Esophagus muscularis mucosa (tissue), 4 donors: ENCODE measurements at regions not wholly inside any gene's neighbourhood (a gene's known extent, or its start where the extent isn't known, plus 50 kb on each side); places are given as distances from the start of the nearest gene placed in this dataset.

Source experiments
- DNase-seq: peaks from one replicate; pipeline ENCODE4 v3.0.0-alpha.2; 2017; ENCODE audit errors: extremely low spot score
- H3K27ac ChIP-seq, 4 donors: fragments of 200-600 bp; sonication (generic); replicated peaks in 1 of 4; 1 replicate in 3 of 4; 2 replicates in 1 of 4; pipeline ENCODE4 v1.5.1; 2016 to 2019; ENCODE audit warnings: mild to moderate bottlenecking in 1 of 4
- H3K27me3 ChIP-seq, 4 donors: fragments of 200-600 bp; sonication (generic); one replicate each; pipeline versions ENCODE4 v1.5.1 to v1.6.0; 2016 to 2019
- H3K36me3 ChIP-seq, 4 donors: fragments of 200-600 bp; sonication (generic); one replicate each; pipeline ENCODE4 v1.5.1; 2016 to 2019
- H3K4me1 ChIP-seq, 4 donors: fragments of 200-600 bp; sonication (generic); one replicate each; pipeline ENCODE4 v1.5.1; 2016 to 2019
- H3K4me3 ChIP-seq, 4 donors: fragments of 200-600 bp; sonication (generic); 1 replicate in 2 of 4; 2 replicates in 2 of 4; pipeline ENCODE4 v1.5.1; 2016 to 2019; ENCODE audit warnings: mild to moderate bottlenecking in 4 of 4, moderate library complexity in 1 of 4
- H3K9me3 ChIP-seq, 4 donors: fragments of 200-600 bp; sonication (generic); 1 replicate in 3 of 4; 2 replicates in 1 of 4; pipeline ENCODE4 v1.5.1; 2016 to 2019
- CTCF ChIP-seq, 3 experiments: fragments of 200-600 bp in 2 of 3; fragments of 450-650 bp in 1 of 3; sonication (generic) in 2 of 3; IDR thresholded peaks; one replicate each; pipeline ENCODE4 v1.5.1; 2017 to 2019; ENCODE audit warnings: antibody characterized with exemption in 3 of 3, mild to moderate bottlenecking in 2 of 3, moderate library complexity in 1 of 3
- EP300 ChIP-seq: sonication (generic); formaldehyde crosslinking; IDR thresholded peaks from one replicate; pipeline ENCODE4 v1.6.1; 2017; ENCODE audit warnings: antibody characterized with exemption
- POLR2A ChIP-seq: fragments of 450-650 bp; IDR thresholded peaks from one replicate; pipeline ENCODE4 v1.6.1; 2017; ENCODE audit warnings: antibody characterized with exemption, moderate library complexity, mild to moderate bottlenecking, low read depth
- POLR2AphosphoS5 ChIP-seq, 2 donors: sonication (generic); formaldehyde crosslinking; IDR thresholded peaks; one replicate each; pipeline ENCODE4 v1.6.1; 2017; ENCODE audit warnings: antibody characterized with exemption in 2 of 2
- WGBS: methylation state at CpG from one replicate; pipeline ENCODE4 v1.1.5; 2018; 5-methylcytosine and 5-hydroxymethylcytosine counted together
- intact Hi-C: fragments of 100-400 bp; cut with DNase I; formaldehyde crosslinking; loops from one replicate; pipeline ENCODE4 v1.15.1; 2023

- Histone ChIP-seq H3K4me1 (no peaks in the 10 kb centered on the region), H3K9me3 (peaks cover 0 to 8% (median 0%) of the 10 kb centered on the region in 4 donors), H3K27me3 (no peaks in the 10 kb centered on the region), H3K27ac (no peak overlapping the region), H3K36me3 (no peaks in the 10 kb centered on the region), H3K4me3 (no peak overlapping the region)
- WGBS, result 75% methylated on average over 3 of the region's 3 CpGs
- TF ChIP-seq POLR2AphosphoS5 (IDR thresholded peaks at IDR 0.05) (no peak), POLR2A (no peak), CTCF (IDR thresholded peaks at IDR 0.05) (no peak), EP300 (no peak)
- DNase-seq, result no peak
- intact Hi-C loops, result no loop called here
Measured at GRCh38 chr13:36599641-36600040, 74.2 kb upstream of the SERTM1 start.

GRCh38 chr13:36601186-36601585 lies 72.6 kb upstream of the SERTM1 start:
- no peak for DNase-seq
- Histone ChIP-seq H3K4me3 (no peak overlapping the region), H3K27ac (no peak overlapping the region), H3K27me3 (no peaks in the 10 kb centered on the region), H3K36me3 (no peaks in the 10 kb centered on the region), H3K4me1 (no peaks in the 10 kb centered on the region), H3K9me3 (peaks cover 0 to 4% (median 0%) of the 10 kb centered on the region in 4 donors)
- intact Hi-C loops, result no loop called here
- WGBS, result 88% methylated on average over 2 of the region's 2 CpGs
- TF ChIP-seq EP300 (no peak), POLR2A (no peak), CTCF (IDR thresholded peaks at IDR 0.05) (no peak), POLR2AphosphoS5 (IDR thresholded peaks at IDR 0.05) (no peak)

GRCh38 chr13:36606060-36606459 lies 67.8 kb upstream of the SERTM1 start:
- Histone ChIP-seq H3K9me3 (no peaks in the 10 kb centered on the region), H3K27me3 (no peaks in the 10 kb centered on the region), H3K36me3 (no peaks in the 10 kb centered on the region), H3K4me1 (no peaks in the 10 kb centered on the region), H3K4me3 (no peak overlapping the region), H3K27ac (no peak overlapping the region)
- intact Hi-C loops, result no loop called here
- no peak for TF ChIP-seq CTCF (IDR thresholded peaks at IDR 0.05)
- TF ChIP-seq POLR2AphosphoS5 (IDR thresholded peaks at IDR 0.05), result no peak
- TF ChIP-seq POLR2A, result no peak
- TF ChIP-seq EP300, result no peak
- 100% methylated on average over 2 of the region's 2 CpGs for WGBS
- DNase-seq, result no peak

- intact Hi-C loops, result no loop called here
- WGBS, result 67% methylated on average over 4 of the region's 4 CpGs
- H3K4me3 ChIP-seq, result no peak overlapping the region
- H3K27ac ChIP-seq, result no peak overlapping the region
- DNase-seq, result no peak
- no peak for TF ChIP-seq POLR2A
- TF ChIP-seq CTCF (IDR thresholded peaks at IDR 0.05), result no peak
- TF ChIP-seq POLR2AphosphoS5 (IDR thresholded peaks at IDR 0.05), result no peak
- no peak for TF ChIP-seq EP300
- H3K9me3 ChIP-seq, result no peaks in the 10 kb centered on the region
- H3K36me3 ChIP-seq, result no peaks in the 10 kb centered on the region
- peaks cover 0 to 3% (median 0%) of the 10 kb centered on the region in 4 donors for H3K4me1 ChIP-seq
- H3K27me3 ChIP-seq, result no peaks in the 10 kb centered on the region
Measured at GRCh38 chr13:36608474-36608873, 65.3 kb upstream of the SERTM1 start.

GRCh38 chr13:36612230-36612629 lies 61.6 kb upstream of the SERTM1 start:
- H3K27me3 ChIP-seq, result no peaks in the 10 kb centered on the region
- peaks cover 0 to 3% (median 0%) of the 10 kb centered on the region in 4 donors for H3K4me1 ChIP-seq
- H3K4me3 ChIP-seq, result no peak overlapping the region
- no peaks in the 10 kb centered on the region for H3K9me3 ChIP-seq
- intact Hi-C loops, result no loop called here
- TF ChIP-seq CTCF (IDR thresholded peaks at IDR 0.05), result no peak
- 36% methylated on average over 4 of the region's 4 CpGs for WGBS
- no peaks in the 10 kb centered on the region for H3K36me3 ChIP-seq
- no peak overlapping the region for H3K27ac ChIP-seq
- no peak for DNase-seq
